ENCODE measurements at regions not wholly inside any gene's neighbourhood (a gene's known extent, or its start where the extent isn't known, plus 50 kb on each side); places are given as distances from the start of the nearest gene placed in this dataset.

DNA sequence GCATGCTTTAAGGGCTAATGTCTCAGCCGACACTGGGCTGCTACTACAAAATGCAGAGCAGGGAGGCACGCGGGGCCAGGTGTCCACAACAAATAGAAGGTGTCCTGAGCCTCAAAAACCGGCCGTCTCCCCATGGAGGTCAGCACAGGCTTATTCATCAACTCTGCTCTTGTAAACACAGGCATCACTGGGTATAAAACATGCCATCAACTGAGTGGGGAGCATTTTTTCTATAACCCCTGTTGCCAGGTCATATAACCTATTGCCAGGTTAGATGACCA is 271.6 kb downstream of the AUH start:
- no peak for DNase-seq (ENCODE audit: low read depth)
- H3K4me3 ChIP-seq (ENCODE audit: low read depth, low read length): no peak overlapping the region
- TF ChIP-seq, protein P1, sequence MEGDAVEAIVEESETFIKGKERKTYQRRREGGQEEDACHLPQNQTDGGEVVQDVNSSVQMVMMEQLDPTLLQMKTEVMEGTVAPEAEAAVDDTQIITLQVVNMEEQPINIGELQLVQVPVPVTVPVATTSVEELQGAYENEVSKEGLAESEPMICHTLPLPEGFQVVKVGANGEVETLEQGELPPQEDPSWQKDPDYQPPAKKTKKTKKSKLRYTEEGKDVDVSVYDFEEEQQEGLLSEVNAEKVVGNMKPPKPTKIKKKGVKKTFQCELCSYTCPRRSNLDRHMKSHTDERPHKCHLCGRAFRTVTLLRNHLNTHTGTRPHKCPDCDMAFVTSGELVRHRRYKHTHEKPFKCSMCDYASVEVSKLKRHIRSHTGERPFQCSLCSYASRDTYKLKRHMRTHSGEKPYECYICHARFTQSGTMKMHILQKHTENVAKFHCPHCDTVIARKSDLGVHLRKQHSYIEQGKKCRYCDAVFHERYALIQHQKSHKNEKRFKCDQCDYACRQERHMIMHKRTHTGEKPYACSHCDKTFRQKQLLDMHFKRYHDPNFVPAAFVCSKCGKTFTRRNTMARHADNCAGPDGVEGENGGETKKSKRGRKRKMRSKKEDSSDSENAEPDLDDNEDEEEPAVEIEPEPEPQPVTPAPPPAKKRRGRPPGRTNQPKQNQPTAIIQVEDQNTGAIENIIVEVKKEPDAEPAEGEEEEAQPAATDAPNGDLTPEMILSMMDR (conservative IDR thresholded peaks at IDR 0.05; ENCODE audit: low read depth, low read length): no peak

DNA sequence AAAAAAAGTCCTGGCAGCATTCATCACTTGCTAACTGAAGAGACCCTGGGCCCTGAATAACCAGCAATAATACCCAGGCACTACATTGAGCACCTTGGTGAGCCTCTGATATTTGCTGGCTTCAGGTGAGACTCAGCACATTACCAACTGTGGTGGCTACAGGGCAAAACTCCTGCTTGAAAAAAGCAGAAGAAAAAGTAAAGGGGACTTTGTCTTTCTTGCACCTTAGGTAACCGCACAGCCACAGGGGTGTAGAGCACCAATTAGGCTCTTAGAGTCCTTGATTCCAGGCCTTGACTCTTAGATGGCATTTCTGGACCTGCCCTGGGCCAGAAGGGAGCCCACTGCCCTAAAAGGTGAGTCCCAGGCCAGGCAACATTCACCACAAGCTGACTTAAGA is 269.5 kb downstream of the AUH start:
- TF ChIP-seq, protein P1 (conservative IDR thresholded peaks at IDR 0.05; ENCODE audit: low read depth, low read length): no peak
- no peak overlapping the region for H3K4me3 ChIP-seq (ENCODE audit: low read depth, low read length)
- DNase-seq (ENCODE audit: low read depth): no peak

DNA sequence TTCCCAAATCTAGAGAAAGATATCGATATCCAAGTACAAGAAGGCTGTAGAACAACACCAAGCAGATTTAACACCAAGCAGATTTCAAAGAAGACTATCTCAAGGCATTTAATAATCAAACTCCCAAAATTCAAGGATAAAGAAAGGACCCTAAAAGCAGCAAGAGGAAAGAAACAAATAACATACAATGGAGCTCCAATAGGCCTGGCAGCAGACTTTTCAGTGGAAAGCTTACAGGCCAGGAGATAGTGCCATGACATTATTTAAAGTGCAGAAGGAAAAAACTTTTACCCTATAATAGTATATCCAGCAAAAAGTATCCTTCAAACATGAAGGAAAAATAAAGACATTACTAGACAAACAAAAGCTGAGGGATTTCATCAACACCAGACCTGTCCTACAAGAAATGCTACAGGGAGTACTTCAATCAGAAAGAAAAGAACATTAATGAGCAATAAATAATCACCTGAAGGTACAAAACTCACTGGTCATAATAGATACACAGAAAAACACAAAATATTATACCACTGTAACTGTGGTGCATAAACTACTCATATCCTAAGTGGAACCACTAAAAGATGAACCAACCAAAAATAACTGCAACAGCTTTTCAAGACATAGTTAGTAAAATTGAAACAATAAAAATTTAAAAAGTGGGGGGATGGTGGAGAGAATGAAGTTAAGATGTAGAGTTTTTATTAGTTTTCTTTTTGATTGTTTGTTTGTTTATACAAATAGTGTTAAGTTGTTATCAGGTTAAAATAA is 267.2 kb downstream of the AUH start:
- no peak for DNase-seq (ENCODE audit: low read depth)
- TF ChIP-seq, protein P1 (conservative IDR thresholded peaks at IDR 0.05; ENCODE audit: low read depth, low read length): no peak
- no peak overlapping the region for H3K4me3 ChIP-seq (ENCODE audit: low read depth, low read length)

DNA sequence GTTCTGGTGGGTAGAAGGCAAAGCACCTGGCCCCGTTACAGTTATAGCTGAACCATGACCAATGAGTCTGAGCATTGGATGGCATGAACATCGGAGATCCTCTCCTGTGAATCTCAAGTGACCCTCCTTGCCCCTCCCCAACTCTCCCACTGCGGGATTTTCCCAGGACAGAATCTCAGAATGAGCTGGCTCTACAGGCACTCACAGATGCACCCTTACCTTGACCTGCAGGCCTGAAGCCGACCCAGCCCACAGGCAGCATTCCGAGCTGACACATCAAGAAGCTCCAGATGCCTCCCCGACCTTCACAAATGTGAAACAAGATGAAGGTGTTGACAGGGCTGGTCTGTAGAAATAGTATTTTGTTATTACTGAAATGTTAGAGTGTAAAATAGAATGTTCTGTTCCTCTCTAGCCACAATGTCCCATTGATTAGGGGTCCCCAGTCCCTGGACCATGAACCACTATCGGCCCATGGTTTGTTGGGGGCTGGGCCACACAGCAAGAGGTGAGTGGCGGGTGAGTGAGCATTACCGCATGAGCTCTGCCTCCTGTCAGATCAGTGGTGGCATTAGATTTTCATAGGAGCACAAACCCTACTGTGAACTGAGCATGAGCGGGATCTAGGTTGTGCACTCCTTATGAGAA is 263.4 kb downstream of the AUH start:
- no peak for DNase-seq (ENCODE audit: low read depth)
- TF ChIP-seq, protein P1 (conservative IDR thresholded peaks at IDR 0.05; ENCODE audit: low read depth, low read length): no peak
- no peak overlapping the region for H3K4me3 ChIP-seq (ENCODE audit: low read depth, low read length)

DNA sequence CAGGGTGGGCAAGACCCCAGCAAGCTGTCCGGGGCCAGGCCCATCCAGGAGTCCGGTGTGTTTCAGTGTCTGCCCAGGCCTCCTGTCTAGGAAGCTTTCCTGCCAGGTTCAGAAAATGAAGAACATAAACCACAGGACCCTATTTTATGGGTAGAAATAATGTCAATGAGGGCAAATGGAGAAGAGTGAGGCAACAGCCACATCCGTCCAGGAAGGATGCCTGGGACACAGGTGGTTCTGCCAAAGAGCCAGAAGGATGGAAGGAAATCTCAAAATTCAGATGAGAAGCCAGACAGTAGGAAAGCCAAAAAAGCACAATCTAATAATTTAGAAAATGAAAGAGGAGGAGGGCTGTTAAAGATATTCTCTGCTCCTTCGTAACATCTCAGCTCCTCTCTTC is 262.3 kb downstream of the AUH start:
- TF ChIP-seq, protein P1 (conservative IDR thresholded peaks at IDR 0.05; ENCODE audit: low read depth, low read length): no peak
- no peak for DNase-seq (ENCODE audit: low read depth)
- no peak overlapping the region for H3K4me3 ChIP-seq (ENCODE audit: low read depth, low read length)

DNA sequence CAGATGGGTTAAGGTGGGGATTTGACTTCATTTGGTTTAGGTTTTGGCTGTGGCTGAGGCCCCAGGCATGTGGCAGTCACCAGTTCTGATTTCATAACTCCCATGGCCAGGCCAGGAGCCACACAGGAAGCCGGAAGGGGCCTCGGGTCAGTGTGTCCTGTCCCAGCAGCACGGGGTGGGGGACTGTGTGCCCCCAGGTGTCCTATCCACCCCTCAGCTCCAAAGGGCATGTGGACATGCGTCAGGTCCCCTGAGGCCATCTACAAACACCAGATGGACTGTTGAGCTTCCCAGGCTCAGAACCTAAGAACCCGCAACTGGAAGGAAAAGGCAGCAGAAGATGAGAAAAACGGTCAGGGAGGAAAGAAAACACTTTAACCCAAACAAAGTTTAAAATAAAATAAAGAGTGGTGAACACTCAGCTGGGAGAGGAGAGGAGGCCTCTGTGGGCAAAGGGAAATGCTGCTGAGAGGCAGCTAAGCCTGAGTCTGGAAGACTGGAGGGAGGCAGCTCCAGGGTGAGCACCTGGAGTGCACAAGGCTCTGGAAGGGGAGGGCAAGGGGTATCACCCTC is 260.8 kb downstream of the AUH start:
- TF ChIP-seq, protein P1 (conservative IDR thresholded peaks at IDR 0.05; ENCODE audit: low read depth, low read length): no peak
- no peak overlapping the region for H3K4me3 ChIP-seq (ENCODE audit: low read depth, low read length)
- DNase-seq (ENCODE audit: low read depth): no peak

Measured in epithelial cell of proximal tubule (primary cell).